K562 (cell line): ENCODE measurements at regions not wholly inside any gene's neighbourhood (a gene's known extent, or its start where the extent isn't known, plus 50 kb on each side); places are given as distances from the start of the nearest gene placed in this dataset.

Experiments
- ATAC-seq: fragments of 200-7000 bp; cut with Tn5 transposase; 3 replicates; pipeline ENCODE4 v1.9.1; 2020; ENCODE audit warnings: moderate library complexity
- BruUV-seq: library from RNA; stranded (reverse); fragments of 400-500 nt; replicated peaks from 2 replicates; lab custom pipeline; 2021; lab: Mats Ljungman, UMichigan
- CTCF ChIA-PET: fragments of 300-600 bp; formaldehyde crosslinking; extraction: SDS; loops from one replicate; lab custom pipeline; 2021; ENCODE audit warnings: low intra/inter-chr PET ratio; lab: Yijun Ruan, JAX
- POLR2A ChIA-PET: fragments of 300-600, 350-650 bp; sonication (Branson Sonifier 250); formaldehyde crosslinking; extraction: SDS; loops from one replicate; lab custom pipeline; 2021; ENCODE audit warnings: antibody characterized with exemption, inconsistent platforms; lab: Yijun Ruan, JAX
- DNase-seq, 4 experiments: peaks; one replicate each; pipeline versions ENCODE4 v3.0.0 to v3.0.0-alpha.2; 2011 to 2018; ENCODE audit warnings: low spot score in 3 of 4, mixed read lengths in 3 of 4; ENCODE audit errors: extremely low read depth in 1 of 4
- FAIRE-seq: peaks from 2 replicates; lab custom pipeline; 2011; peaks lifted over from hg19 to GRCh38; lab: Jason Lieb, UNC
- H2AFZ ChIP-seq: 2 replicates; pipeline ENCODE4 v1.6.0; 2011; ENCODE audit warnings: low read depth, low read length, control low read depth, inconsistent platforms
- H3K27ac ChIP-seq: fragments of 200-600 bp; 3 replicates; pipeline ENCODE4 v1.8.0; 2011; ENCODE audit warnings: low read depth, mild to moderate bottlenecking, control low read depth, inconsistent platforms, low read length, moderate library complexity, mixed read lengths; ENCODE audit errors: extremely low read depth
- H3K27me3 ChIP-seq, 2 experiments: fragments of 300-600 bp in 1 of 2; 2 replicates in 1 of 2; 3 replicates in 1 of 2; pipeline versions ENCODE4 v1.6.0 to v1.8.0; 2011; ENCODE audit warnings: inconsistent platforms in 2 of 2, low read length in 2 of 2, mild to moderate bottlenecking in 1 of 2, mixed read lengths in 1 of 2, moderate library complexity in 1 of 2; ENCODE audit not compliant: control insufficient read depth in 2 of 2, insufficient read depth in 2 of 2
- H3K36me3 ChIP-seq: fragments of 300-600 bp; 3 replicates; pipeline ENCODE4 v1.8.0; 2011; ENCODE audit warnings: mild to moderate bottlenecking, low read length, inconsistent platforms; ENCODE audit not compliant: control insufficient read depth, insufficient read depth
- H3K4me1 ChIP-seq, 2 experiments: fragments of 200-600 bp in 1 of 2; replicated peaks in 1 of 2; 2 replicates in 1 of 2; 3 replicates in 1 of 2; pipeline versions ENCODE4 v1.5.1 to v1.8.0; 2011; ENCODE audit warnings: inconsistent platforms in 2 of 2, low read length in 2 of 2, mild to moderate bottlenecking in 1 of 2, mixed read lengths in 1 of 2, moderate library complexity in 1 of 2; ENCODE audit not compliant: control insufficient read depth in 2 of 2, insufficient read depth in 2 of 2
- H3K4me2 ChIP-seq: 2 replicates; pipeline ENCODE4 v1.6.1; 2011; ENCODE audit warnings: low read length, control low read depth, inconsistent platforms, mixed read lengths; ENCODE audit not compliant: insufficient read depth
- H3K4me3 ChIP-seq: fragments of 200-600 bp; sonication (generic), shearing (Covaris generic); 2 replicates; pipeline ENCODE4 v1.5.1; 2016; ENCODE audit warnings: control low read depth, inconsistent platforms
- H3K79me2 ChIP-seq: fragments of 200-600 bp; 3 replicates; pipeline ENCODE4 v1.8.0; 2011; ENCODE audit warnings: low read length, inconsistent platforms; ENCODE audit not compliant: control insufficient read depth, insufficient read depth
- H3K9ac ChIP-seq, 2 experiments: 2 replicates each; pipeline versions ENCODE4 v1.6.0 to v1.6.1; 2011; ENCODE audit warnings: low read depth in 2 of 2, low read length in 2 of 2, control low read depth in 1 of 2, inconsistent platforms in 1 of 2, mild to moderate bottlenecking in 1 of 2, mixed read lengths in 1 of 2; ENCODE audit not compliant: insufficient read depth in 1 of 2
- H3K9me1 ChIP-seq: one replicate; pipeline ENCODE4 v1.6.0; 2011; ENCODE audit warnings: inconsistent platforms, mild to moderate bottlenecking, low read length, moderate library complexity; ENCODE audit not compliant: control insufficient read depth, insufficient read depth
- H3K9me3 ChIP-seq: replicated peaks from 2 replicates; pipeline ENCODE4 v1.5.1; 2011; ENCODE audit warnings: low read depth, low read length, inconsistent platforms; ENCODE audit not compliant: control insufficient read depth, insufficient read depth
- H4K20me1 ChIP-seq: replicated peaks from 2 replicates; pipeline ENCODE4 v1.6.1; 2011; ENCODE audit warnings: low read length, inconsistent platforms, mixed read lengths; ENCODE audit not compliant: control insufficient read depth, insufficient read depth
- ATF3 ChIP-seq, 2 experiments: fragments of 450-650 bp in 1 of 2; sonication (generic) in 1 of 2; formaldehyde crosslinking in 1 of 2; IDR thresholded peaks in 1 of 2; conservative IDR thresholded peaks in 1 of 2; 2 replicates each; pipeline versions ENCODE4 v1.6.1 to v1.8.1; 2016 to 2023; ENCODE audit warnings: mild to moderate bottlenecking in 2 of 2, moderate library complexity in 2 of 2, inconsistent platforms in 1 of 2, missing genetic modification reagents in 1 of 2
- BHLHE40 ChIP-seq: IDR thresholded peaks from 2 replicates; pipeline ENCODE4 v1.6.1; 2011; ENCODE audit warnings: low read length, improper control_type of control experiment
- MAFF ChIP-seq: IDR thresholded peaks from 2 replicates; pipeline ENCODE4 v1.6.1; 2012; ENCODE audit warnings: low read length, improper control_type of control experiment
- MCM2 ChIP-seq: fragments of 450-650 bp; IDR thresholded peaks from 2 replicates; pipeline ENCODE4 v1.6.1; 2017; ENCODE audit warnings: low read depth, mild to moderate bottlenecking
- MLLT1 ChIP-seq, 2 experiments: fragments of 450-650 bp; IDR thresholded peaks; 2 replicates each; pipeline ENCODE4 v1.6.1; 2016
- PTRF ChIP-seq: fragments of 450-650 bp; IDR thresholded peaks from 2 replicates; pipeline ENCODE4 v1.6.1; 2016; ENCODE audit warnings: mild to moderate bottlenecking, missing genetic modification characterization, missing compliant biosample characterization
- ZBTB11 ChIP-seq, 3 experiments: fragments of 200-800 bp in 1 of 3; fragments of 250-450 bp in 1 of 3; fragments of 450-650 bp in 1 of 3; sonication (Bioruptor Pico) in 1 of 3; sonication (Bioruptor generic) in 1 of 3; formaldehyde crosslinking in 1 of 3; IDR thresholded peaks; 2 replicates each; pipeline versions ENCODE4 v1.6.1 to v1.8.0; 2016 to 2022; ENCODE audit warnings: mild to moderate bottlenecking in 2 of 3, missing genetic modification characterization in 2 of 3, missing compliant biosample characterization in 1 of 3, moderate library complexity in 1 of 3
- ZC3H11A ChIP-seq: IDR thresholded peaks from 2 replicates; pipeline ENCODE4 v1.6.1; 2012; ENCODE audit warnings: low read depth, low read length, improper control_type of control experiment
- ZNF23 ChIP-seq: fragments of 250-450 bp; sonication (Bioruptor Pico); IDR thresholded peaks from 2 replicates; pipeline ENCODE4 v1.4.0; 2020; ENCODE audit warnings: mild to moderate bottlenecking
- ZNF764 ChIP-seq: fragments of 250-450 bp; sonication (Bioruptor Pico); IDR thresholded peaks from 2 replicates; pipeline ENCODE4 v1.4.0; 2020; ENCODE audit warnings: low read depth, mild to moderate bottlenecking, moderate library complexity
- WGBS: fragments of 100-300 bp; shearing (Covaris generic); methylation state at CpG from one replicate; pipeline ENCODE4 v1.1.6; 2016; ENCODE audit warnings: low coverage, mixed read lengths; ENCODE audit not compliant: insufficient coverage; ENCODE audit errors: missing lambda C conversion rate; 5-methylcytosine and 5-hydroxymethylcytosine counted together
- in situ Hi-C: fragments of 300-500 bp; cut with MboI; formaldehyde crosslinking; loops from 4 replicates; pipeline ENCODE4 v1.15.0; 2018; ENCODE audit warnings: inconsistent platforms, mixed read lengths
- intact Hi-C: fragments of 100-400 bp; cut with micrococcal nuclease; formaldehyde crosslinking; loops from 2 replicates; pipeline ENCODE4 v1.14.2; 2022

- Histone ChIP-seq H3K4me3 (no peak overlapping the region), H3K4me1 (no peaks in the 10 kb centered on the region), H3K9ac (no peak overlapping the region), H3K36me3 (no peaks in the 10 kb centered on the region), H3K27ac (no peak overlapping the region), H3K79me2 (no peaks in the 10 kb centered on the region), H3K9me1 (no peaks in the 10 kb centered on the region), H3K27me3 (no peaks in the 10 kb centered on the region), H3K4me2 (no peak overlapping the region), H3K9me3 (no peaks in the 10 kb centered on the region), H2AFZ (no peak overlapping the region), H4K20me1 (no peaks in the 10 kb centered on the region)
- CTCF ChIA-PET: no interaction called here
- 7% methylated on average over 1 of the region's 1 CpG for WGBS
- in situ Hi-C loops: no loop called here
- no TSS peak for BruUV-seq
- intact Hi-C loops: no loop called here
- POLR2A ChIA-PET: no interaction called here
- DNase-seq: no peak
- no peak for ATAC-seq
- FAIRE-seq: no peak
- TF ChIP-seq MAFF: no peak
Measured at GRCh38 chr11:23212807-23213206, 352.5 kb upstream of the CCDC179 start.

GRCh38 chr11:23217072-23217471, 356.8 kb upstream of the CCDC179 start:
- ChIA-PET CTCF (no interaction called here), POLR2A (no interaction called here)
- intact Hi-C loops: no loop called here
- 0% methylated on average over 8 of the region's 9 CpGs for WGBS
- Histone ChIP-seq H3K27ac (no peak overlapping the region), H3K79me2 (no peaks in the 10 kb centered on the region), H3K36me3 (no peaks in the 10 kb centered on the region), H3K27me3 (no peaks in the 10 kb centered on the region), H3K9ac (no peak overlapping the region), H3K9me1 (no peaks in the 10 kb centered on the region), H3K4me1 (no peaks in the 10 kb centered on the region), H4K20me1 (no peaks in the 10 kb centered on the region), H3K9me3 (no peaks in the 10 kb centered on the region), H3K4me3 (no peak overlapping the region), H3K4me2 (no peak overlapping the region), H2AFZ (no peak overlapping the region)
- DNase-seq: no peak
- no peak for FAIRE-seq
- BruUV-seq: no TSS peak
- no peak for ATAC-seq
- in situ Hi-C loops: no loop called here
- TF ChIP-seq MLLT1 (IDR thresholded peaks at IDR 0.05) (no peak), PTRF (tag) (no peak), MCM2 (no peak), ZC3H11A (no peak), BHLHE40 (no peak), ATF3 (IDR thresholded peaks at IDR 0.05) (no peak), ATF3 (CRISPR knock-in tag; conservative IDR thresholded peaks at IDR 0.05) (no peak), ZNF23 (CRISPR knock-in tag) (no peak), ZBTB11 (CRISPR knock-in tag; IDR thresholded peaks at IDR 0.05) (no peak), ZNF764 (CRISPR knock-in tag) (no peak)
